A549 (cell line): ENCODE measurements at regions not wholly inside any gene's neighbourhood (a gene's known extent, or its start where the extent isn't known, plus 50 kb on each side); places are given as distances from the start of the nearest gene placed in this dataset.
A peak's percentile ranks its signal among the peaks of the same experiment; 100 is the strongest.

Experiments used
- ATAC-seq, 2 experiments: fragments of 200-7000 bp in 1 of 2; fragments of >200 bp in 1 of 2; cut with Nextera tagmentation in 1 of 2; cut with Tn5 transposase in 1 of 2; 3 replicates each; pipeline versions ENCODE4 v1.8.0 to v1.9.1; 2018 to 2020; ENCODE audit warnings: mild to moderate bottlenecking in 1 of 2, moderate library complexity in 1 of 2
- CTCF ChIA-PET: fragments of 300-600 bp; sonication (Branson Sonifier 250); formaldehyde crosslinking; extraction: SDS; loops from one replicate; lab custom pipeline; 2021; ENCODE audit warnings: antibody characterized with exemption, inconsistent platforms; lab: Yijun Ruan, JAX
- POLR2A ChIA-PET: fragments of 350-600 bp; formaldehyde crosslinking; extraction: SDS; loops from one replicate; lab custom pipeline; 2021; ENCODE audit warnings: antibody characterized with exemption, inconsistent platforms; lab: Yijun Ruan, JAX
- DNase-seq, 2 experiments: peaks; one replicate each; pipeline versions ENCODE4 v3.0.0 to v3.0.0-alpha.2; 2011 to 2016; ENCODE audit warnings: low read depth in 1 of 2, low spot score in 1 of 2
- FAIRE-seq: peaks from 2 replicates; lab custom pipeline; 2011; peaks lifted over from hg19 to GRCh38; lab: Jason Lieb, UNC
- H3K27ac ChIP-seq, 2 experiments: fragments of >200 bp; sonication (Bioruptor Twin); formaldehyde crosslinking; 3 replicates each; pipeline ENCODE4 v1.5.1; 2016 to 2017
- H3K4me1 ChIP-seq: fragments of >200 bp; sonication (Bioruptor Twin); formaldehyde crosslinking; 3 replicates; pipeline ENCODE4 v1.6.1; 2016
- H3K4me2 ChIP-seq: fragments of >200 bp; sonication (Bioruptor Twin); formaldehyde crosslinking; 3 replicates; pipeline ENCODE4 v1.6.1; 2016
- H3K4me3 ChIP-seq: fragments of >200 bp; sonication (Bioruptor Twin); formaldehyde crosslinking; 3 replicates; pipeline ENCODE4 v1.5.1; 2016
- H3K9me3 ChIP-seq: fragments of >200 bp; sonication (Bioruptor Twin); formaldehyde crosslinking; 3 replicates; pipeline ENCODE4 v1.6.1; 2016
- CBX2 ChIP-seq: fragments of 200-600 bp; sonication (generic); IDR thresholded peaks from 2 replicates; pipeline ENCODE4 v1.6.1; 2016; ENCODE audit warnings: low read depth, mild to moderate bottlenecking, borderline replicate concordance
- CHD4 ChIP-seq: fragments of 200-600 bp; sonication (generic); IDR thresholded peaks from 2 replicates; pipeline ENCODE4 v1.6.1; 2016; ENCODE audit warnings: antibody characterized with exemption, mild to moderate bottlenecking, borderline replicate concordance
- FOXS1 ChIP-seq: fragments of 250-450 bp; sonication (Bioruptor Pico); IDR thresholded peaks from 2 replicates; pipeline ENCODE4 v1.5.0; 2020; ENCODE audit warnings: mild to moderate bottlenecking, moderate library complexity
- HOXA7 ChIP-seq: fragments of 250-450 bp; sonication (Bioruptor Pico); IDR thresholded peaks from 2 replicates; pipeline ENCODE4 v1.5.0; 2020; ENCODE audit warnings: mild to moderate bottlenecking, moderate library complexity
- MAFK ChIP-seq: fragments of 450-650 bp; IDR thresholded peaks from 2 replicates; pipeline ENCODE4 v1.6.1; 2014; ENCODE audit not compliant: partially characterized antibody
- MYC ChIP-seq: IDR thresholded peaks from 2 replicates; pipeline ENCODE4 v1.6.1; 2012; ENCODE audit warnings: mild to moderate bottlenecking, inconsistent platforms, low read length, improper control_type of control experiment, borderline replicate concordance
- POLR2AphosphoS2 ChIP-seq: conservative IDR thresholded peaks from 2 replicates; pipeline ENCODE4 v1.6.1; 2012; ENCODE audit warnings: low read length, improper control_type of control experiment, inconsistent platforms
- SMC3 ChIP-seq: fragments of >200 bp; sonication (Bioruptor Twin); formaldehyde crosslinking; IDR thresholded peaks from 3 replicates; pipeline ENCODE4 v1.6.1; 2018; ENCODE audit warnings: inconsistent platforms
- SREBF2 ChIP-seq: fragments of 450-650 bp; IDR thresholded peaks from 2 replicates; pipeline ENCODE4 v1.6.1; 2014; ENCODE audit warnings: mild to moderate bottlenecking, moderate library complexity
- ZSCAN20 ChIP-seq: fragments of 250-450 bp; sonication (Bioruptor Pico); IDR thresholded peaks from 2 replicates; pipeline ENCODE4 v1.8.0; 2022; ENCODE audit warnings: mild to moderate bottlenecking, moderate library complexity
- WGBS: methylation state at CpG from one replicate; pipeline ENCODE4 v1.1.6; 2017; ENCODE audit errors: missing lambda C conversion rate; 5-methylcytosine and 5-hydroxymethylcytosine counted together
- small RNA-seq, 6 experiments: library from RNA; depleted of rRNA; stranded (forward); fragments of <200 nt; gene quantifications; one replicate each; pipeline ENCODE3, GENCODE V24; 2012
- TF ChIP-seq, protein P1 (sequence below): fragments of >200 bp; sonication (Bioruptor Twin); formaldehyde crosslinking; IDR thresholded peaks from 2 replicates; pipeline ENCODE4 v1.6.1; 2016
- TF ChIP-seq, protein P2 (sequence below): fragments of 150-350 bp; IDR thresholded peaks from 2 replicates; pipeline ENCODE4 v1.6.1; 2014; ENCODE audit warnings: low read depth, mild to moderate bottlenecking, low read length

DNA sequence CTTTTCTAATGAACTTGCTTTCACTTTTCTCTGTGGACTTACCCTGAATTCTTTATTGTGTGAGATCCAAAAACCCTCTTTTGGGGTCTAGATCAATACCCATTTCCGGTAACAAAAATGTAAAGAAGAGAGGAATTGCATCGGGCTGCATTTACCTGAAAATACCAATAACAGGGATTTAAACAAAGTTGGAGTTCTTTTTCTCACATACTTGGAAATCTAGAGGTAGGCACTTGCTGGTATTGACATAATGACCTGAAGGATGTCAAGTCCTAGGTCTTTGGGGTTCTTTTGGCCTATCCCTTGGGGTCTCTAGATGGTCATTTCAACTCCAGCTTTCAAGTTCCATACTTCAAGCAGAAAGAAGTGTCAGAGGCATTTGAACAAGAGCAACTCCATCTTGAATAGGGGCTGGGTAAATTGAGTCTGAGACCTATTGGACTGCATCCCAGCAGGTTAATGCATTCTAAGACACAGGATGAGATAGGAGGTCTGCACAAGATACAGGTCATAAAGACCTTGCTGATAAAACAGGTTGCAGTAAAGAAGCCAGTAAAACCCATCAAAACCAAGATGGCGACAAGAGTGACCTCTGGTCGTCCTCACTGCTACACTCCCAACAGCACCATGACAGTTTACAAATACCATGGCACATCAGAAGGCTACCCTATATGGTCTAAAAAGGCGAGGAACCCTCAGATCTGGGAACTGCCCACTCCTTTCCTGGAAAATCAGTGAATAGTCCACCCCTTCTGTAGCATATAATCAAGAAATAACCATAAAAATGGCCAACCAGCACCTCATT is 50.8 kb upstream of the ZNF280D start:
- CTCF ChIA-PET = interaction anchor here (1.5 to 1.7 kb wide), 2 partner anchors 10 to 523 kb away, joined by 3 read pairs; no protein-coding TSS in a partner anchor
- no peak for ATAC-seq
- 61% methylated on average over 5 of the region's 5 CpGs for WGBS

DNA sequence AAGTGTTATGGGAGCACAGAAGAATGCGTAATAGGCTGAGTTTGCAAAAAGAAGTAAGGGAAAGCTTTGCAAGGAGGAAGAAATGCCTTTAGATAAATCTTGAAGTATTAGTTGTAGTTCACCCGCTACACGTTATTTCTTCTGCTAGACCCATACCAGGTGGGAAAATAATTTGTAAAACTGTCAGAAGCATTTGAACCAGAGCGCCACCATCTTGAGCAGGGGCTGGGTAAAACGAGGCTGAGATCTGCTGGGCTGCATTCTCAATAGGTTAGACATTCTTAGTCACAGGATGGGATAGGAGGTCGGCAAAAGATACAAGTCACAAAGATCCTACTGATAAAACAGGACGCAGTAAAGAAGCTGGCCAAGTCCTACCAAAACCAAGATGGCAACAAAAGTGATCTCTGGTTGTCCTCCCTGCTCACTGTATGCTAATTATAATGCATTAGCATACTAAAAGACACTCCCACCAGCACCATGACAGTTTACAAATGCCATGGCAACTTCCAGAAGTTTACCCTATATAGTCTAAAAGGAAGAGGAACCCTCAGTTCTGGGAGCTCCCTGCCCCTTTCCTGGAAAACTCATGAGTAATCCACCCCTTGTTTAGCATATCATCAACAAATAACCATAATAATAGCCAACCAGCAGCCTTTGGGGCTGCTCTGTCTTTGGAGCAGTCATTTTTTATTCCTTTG is 50.0 kb upstream of the ZNF280D start:
- no peak for ATAC-seq
- WGBS = 63% methylated on average over 7 of the region's 7 CpGs
- Histone ChIP-seq H3K4me2 (no peak overlapping the region), H3K9me3 (peaks cover 2% of the 10 kb centered on the region; the same call in 2 of the 3 replicates), H3K4me3 (no peak overlapping the region), H3K27ac (no peak overlapping the region), H3K4me1 (no peaks in the 10 kb centered on the region)
- CTCF ChIA-PET = interaction anchor here (1.5 to 1.7 kb wide), 2 partner anchors 9 to 524 kb away, joined by 3 read pairs; no protein-coding TSS in a partner anchor
- POLR2A ChIA-PET = no interaction called here
- DNase-seq = no peak
- FAIRE-seq = peak; percentile 13
- TF ChIP-seq, protein P1, sequence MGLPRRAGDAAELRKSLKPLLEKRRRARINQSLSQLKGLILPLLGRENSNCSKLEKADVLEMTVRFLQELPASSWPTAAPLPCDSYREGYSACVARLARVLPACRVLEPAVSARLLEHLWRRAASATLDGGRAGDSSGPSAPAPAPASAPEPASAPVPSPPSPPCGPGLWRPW = no peak
- TF ChIP-seq MAFK (peak; percentile 16), SMC3 (no peak), CBX2 (no peak), ZSCAN20 (CRISPR knock-in tag) (no peak)
- TF ChIP-seq, protein P2, sequence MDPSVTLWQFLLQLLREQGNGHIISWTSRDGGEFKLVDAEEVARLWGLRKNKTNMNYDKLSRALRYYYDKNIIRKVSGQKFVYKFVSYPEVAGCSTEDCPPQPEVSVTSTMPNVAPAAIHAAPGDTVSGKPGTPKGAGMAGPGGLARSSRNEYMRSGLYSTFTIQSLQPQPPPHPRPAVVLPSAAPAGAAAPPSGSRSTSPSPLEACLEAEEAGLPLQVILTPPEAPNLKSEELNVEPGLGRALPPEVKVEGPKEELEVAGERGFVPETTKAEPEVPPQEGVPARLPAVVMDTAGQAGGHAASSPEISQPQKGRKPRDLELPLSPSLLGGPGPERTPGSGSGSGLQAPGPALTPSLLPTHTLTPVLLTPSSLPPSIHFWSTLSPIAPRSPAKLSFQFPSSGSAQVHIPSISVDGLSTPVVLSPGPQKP = no peak

More for the DNA sequence above, 50.8 kb upstream of the ZNF280D start:
- TF ChIP-seq CBX2 = no peak
- TF ChIP-seq, protein P1 = no peak
- TF ChIP-seq CHD4 = no peak
- TF ChIP-seq ZSCAN20 (CRISPR knock-in tag) = no peak
- no peak for TF ChIP-seq MYC
- TF ChIP-seq HOXA7 = no peak
- no peak for TF ChIP-seq SREBF2
- no peak for TF ChIP-seq FOXS1 (CRISPR knock-in tag)
- no peak for TF ChIP-seq POLR2AphosphoS2
- DNase-seq = no peak
- Histone ChIP-seq H3K4me3 (no peak overlapping the region), H3K9me3 (peaks cover 7% of the 10 kb centered on the region; the same call in 2 of the 3 replicates), H3K4me2 (no peak overlapping the region), H3K27ac (no peak overlapping the region), H3K4me1 (no peaks in the 10 kb centered on the region)
- POLR2A ChIA-PET = no interaction called here
- FAIRE-seq = no peak

Small RNA genes lying in the stretch of these regions (small RNA-seq; reads per million reads assigned to genes)
- gene AC090517.1 = 0 reads per million in 6 experiments
- gene AC090517.3 = 0 reads per million in 6 experiments
